OCI-LY1 (cell line): ENCODE measurements at regions not wholly inside any gene's neighbourhood (a gene's known extent, or its start where the extent isn't known, plus 50 kb on each side); places are given as distances from the start of the nearest gene placed in this dataset.

Source experiments
- H2AFZ ChIP-seq: fragments of 200-600 bp; sonication (generic), shearing (Covaris generic); 2 replicates; pipeline ENCODE4 v1.6.0; 2014; ENCODE audit warnings: antibody characterized with exemption, mild to moderate bottlenecking, low read length
- H3F3A ChIP-seq: fragments of 200-600 bp; sonication (generic), shearing (Covaris generic); 2 replicates; pipeline ENCODE4 v1.6.0; 2014; ENCODE audit warnings: mild to moderate bottlenecking, antibody characterized with exemption, low read length, moderate library complexity; ENCODE audit not compliant: insufficient read depth
- H3K27ac ChIP-seq: fragments of 200-600 bp; sonication (generic); 2 replicates; pipeline ENCODE4 v1.5.1; 2014; ENCODE audit warnings: low read length, mixed run types, mild to moderate bottlenecking, low read depth; ENCODE audit not compliant: poor library complexity, severe bottlenecking
- H3K27me3 ChIP-seq: fragments of 200-600 bp; sonication (generic); 2 replicates; pipeline ENCODE4 v1.6.0; 2014; ENCODE audit warnings: antibody characterized with exemption, mild to moderate bottlenecking, low read length, moderate library complexity; ENCODE audit not compliant: insufficient read depth
- H3K36me3 ChIP-seq: fragments of 200-600 bp; sonication (generic); 2 replicates; pipeline ENCODE4 v1.6.1; 2014; ENCODE audit warnings: mild to moderate bottlenecking, antibody characterized with exemption, low read length, moderate library complexity, mixed read lengths; ENCODE audit not compliant: insufficient read depth
- H3K4me1 ChIP-seq: fragments of 200-600 bp; sonication (generic); 2 replicates; pipeline ENCODE4 v1.5.1; 2014; ENCODE audit warnings: mild to moderate bottlenecking, low read length, moderate library complexity; ENCODE audit not compliant: insufficient read depth, severe bottlenecking
- H3K4me2 ChIP-seq: fragments of 200-600 bp; sonication (generic), shearing (Covaris generic); 2 replicates; pipeline ENCODE4 v1.6.1; 2014; ENCODE audit warnings: low read length
- H3K4me3 ChIP-seq: fragments of 200-600 bp; sonication (generic); 2 replicates; pipeline ENCODE4 v1.5.1; 2014; ENCODE audit warnings: low read length, low read depth, mild to moderate bottlenecking, mixed read lengths; ENCODE audit not compliant: poor library complexity, severe bottlenecking
- H3K79me2 ChIP-seq: fragments of 200-600 bp; shearing (Covaris generic); 2 replicates; pipeline ENCODE4 v1.6.1; 2016; ENCODE audit warnings: mixed run types, low read length, mixed read lengths; ENCODE audit not compliant: insufficient read depth
- H3K9ac ChIP-seq: fragments of 200-600 bp; sonication (generic), shearing (Covaris generic); 2 replicates; pipeline ENCODE4 v1.6.1; 2014; ENCODE audit warnings: mild to moderate bottlenecking, low read length, mixed read lengths
- H3K9me2 ChIP-seq: fragments of 200-600 bp; sonication (generic), shearing (Covaris generic); 2 replicates; pipeline ENCODE4 v1.6.1; 2014; ENCODE audit warnings: low read depth, mild to moderate bottlenecking, low read length, mixed read lengths
- H3K9me3 ChIP-seq: fragments of 200-600 bp; shearing (Covaris generic); 2 replicates; pipeline ENCODE4 v1.6.1; 2014; ENCODE audit warnings: low read length, mixed read lengths
- H4K20me1 ChIP-seq: fragments of 200-600 bp; sonication (generic), shearing (Covaris generic); 2 replicates; pipeline ENCODE4 v1.6.0; 2016; ENCODE audit warnings: mild to moderate bottlenecking, low read length; ENCODE audit not compliant: insufficient read depth
- CTCF ChIP-seq: fragments of 200-600 bp; sonication (generic), shearing (Covaris generic); IDR thresholded peaks from 2 replicates; pipeline ENCODE4 v1.5.1; 2017; ENCODE audit warnings: mild to moderate bottlenecking, antibody characterized with exemption, low read length, moderate library complexity, mixed read lengths
- EZH2 ChIP-seq: fragments of 200-600 bp; sonication (generic), shearing (Covaris generic); IDR thresholded peaks from 2 replicates; pipeline ENCODE4 v1.8.0; 2017; ENCODE audit warnings: borderline replicate concordance, mixed run types, mild to moderate bottlenecking, antibody characterized with exemption, low read length, moderate library complexity, mixed read lengths

DNA sequence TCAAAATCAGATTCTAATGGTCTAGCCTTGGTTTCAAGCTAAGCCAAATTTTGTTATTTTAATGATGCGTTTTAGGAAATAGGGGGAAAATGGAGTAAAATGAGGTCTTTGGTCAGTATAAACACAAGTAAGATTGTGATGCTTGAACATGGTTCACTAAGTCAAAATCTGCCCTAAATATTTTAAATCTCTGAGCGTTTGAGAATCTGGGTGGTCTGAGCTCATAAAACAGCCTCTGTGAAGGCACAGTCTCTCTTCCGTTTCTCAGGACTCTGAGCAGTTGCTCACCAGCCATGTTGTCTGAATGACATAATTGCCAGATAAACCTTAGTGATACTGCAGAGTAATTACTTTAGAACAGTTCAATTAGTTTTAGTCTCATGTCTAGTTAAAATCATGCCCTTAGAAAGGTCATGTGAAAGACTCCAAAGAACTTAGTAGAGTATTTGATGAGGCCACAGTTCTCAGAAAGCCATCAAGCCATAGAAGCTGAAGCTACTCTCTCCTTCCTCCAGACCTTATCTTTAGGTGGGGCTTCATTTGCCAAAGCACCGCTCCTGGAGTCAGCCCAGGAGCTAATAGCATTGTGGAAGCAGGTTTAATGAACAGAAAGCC is 257.1 kb upstream of the MAP3K1 start:
- H3K4me3 ChIP-seq = no peak overlapping the region
- TF ChIP-seq EZH2 (no peak), CTCF (no peak)
- H3K79me2 ChIP-seq = no peaks in the 10 kb centered on the region
- no peaks in the 10 kb centered on the region for H3K4me1 ChIP-seq
- H4K20me1 ChIP-seq = no peaks in the 10 kb centered on the region
- H3K27me3 ChIP-seq = no peaks in the 10 kb centered on the region
- no peak overlapping the region for H2AFZ ChIP-seq
- no peaks in the 10 kb centered on the region for H3K36me3 ChIP-seq
- no peak overlapping the region for H3K4me2 ChIP-seq
- H3K9me2 ChIP-seq = no peaks in the 10 kb centered on the region
- H3K27ac ChIP-seq = no peak overlapping the region
- no peak overlapping the region for H3K9ac ChIP-seq
- H3K9me3 ChIP-seq = no peaks in the 10 kb centered on the region
- no peaks in the 10 kb centered on the region for H3F3A ChIP-seq

GRCh38 chr5:56557198-56557597 is 258.2 kb upstream of the MAP3K1 start:
- Histone ChIP-seq H3K36me3 (no peaks in the 10 kb centered on the region), H3K9me3 (no peaks in the 10 kb centered on the region), H3K4me2 (no peak overlapping the region), H3F3A (no peaks in the 10 kb centered on the region), H3K4me3 (no peak overlapping the region), H3K9me2 (no peaks in the 10 kb centered on the region), H3K4me1 (no peaks in the 10 kb centered on the region), H3K79me2 (no peaks in the 10 kb centered on the region), H3K27ac (no peak overlapping the region), H3K27me3 (no peaks in the 10 kb centered on the region), H2AFZ (no peak overlapping the region), H3K9ac (no peak overlapping the region), H4K20me1 (no peaks in the 10 kb centered on the region)
- no peak for TF ChIP-seq EZH2
- TF ChIP-seq CTCF = no peak

DNA sequence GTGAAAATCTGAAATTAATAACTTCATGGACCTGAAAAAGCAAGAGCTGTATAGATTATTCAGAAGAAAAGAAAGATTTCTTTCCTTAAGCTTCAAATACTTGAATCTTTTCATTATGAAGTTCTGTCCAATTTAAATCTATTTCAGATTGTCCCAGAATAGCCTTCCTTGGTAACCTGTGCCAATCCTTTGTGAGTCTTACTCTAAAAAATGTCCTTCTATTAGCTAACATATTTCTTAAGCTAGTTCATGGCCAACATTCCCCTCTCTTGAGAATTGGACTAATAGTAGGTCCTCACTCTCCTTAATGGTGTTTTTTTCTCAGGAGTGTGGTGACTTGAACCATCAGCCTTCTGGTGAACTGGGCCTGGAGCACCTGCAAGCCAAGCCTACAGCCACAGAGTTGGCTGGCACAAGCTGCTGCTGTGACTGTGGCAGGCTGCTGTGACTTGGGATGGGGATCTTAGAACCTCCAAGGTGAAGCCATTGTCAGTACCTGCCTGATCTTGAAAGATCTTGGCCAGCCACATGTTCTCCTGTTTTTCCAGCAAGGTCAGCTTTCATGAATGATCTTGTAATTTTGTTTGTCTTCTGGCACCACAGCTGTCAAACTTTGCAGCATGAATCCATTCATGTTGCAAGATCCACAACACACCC is 262.6 kb upstream of the MAP3K1 start:
- no peak overlapping the region for H3K9ac ChIP-seq
- no peak overlapping the region for H3K27ac ChIP-seq
- H3F3A ChIP-seq = no peaks in the 10 kb centered on the region
- H3K4me2 ChIP-seq = no peak overlapping the region
- no peaks in the 10 kb centered on the region for H3K9me3 ChIP-seq
- H4K20me1 ChIP-seq = no peaks in the 10 kb centered on the region
- no peaks in the 10 kb centered on the region for H3K4me1 ChIP-seq
- no peak for TF ChIP-seq CTCF
- no peak for TF ChIP-seq EZH2
- no peaks in the 10 kb centered on the region for H3K36me3 ChIP-seq
- no peaks in the 10 kb centered on the region for H3K27me3 ChIP-seq
- no peaks in the 10 kb centered on the region for H3K79me2 ChIP-seq
- no peak overlapping the region for H3K4me3 ChIP-seq
- H2AFZ ChIP-seq = no peak overlapping the region
- H3K9me2 ChIP-seq = no peaks in the 10 kb centered on the region
